Subcutaneous abdominal adipose tissue (tissue), 5 donors: ENCODE measurements at regions not wholly inside any gene's neighbourhood (a gene's known extent, or its start where the extent isn't known, plus 50 kb on each side); places are given as distances from the start of the nearest gene placed in this dataset.
"Not testable (repeated sequence)": the region's sequence is repeated elsewhere in the genome, so short reads cannot be mapped to it uniquely, and the experiment has no call there.

ENCODE experiments used
- H3K27ac ChIP-seq: one replicate; pipeline ENCODE4 v1.7.0; 2013; ENCODE audit warnings: low read depth, mild to moderate bottlenecking, inconsistent platforms, low read length, moderate library complexity
- H3K27me3 ChIP-seq, 5 donors: one replicate each; pipeline ENCODE4 v1.7.0; 2013; ENCODE audit warnings: low read length in 5 of 5, inconsistent platforms in 1 of 5; ENCODE audit not compliant: control insufficient read depth in 5 of 5, insufficient read depth in 4 of 5
- H3K36me3 ChIP-seq, 5 donors: one replicate each; pipeline ENCODE4 v1.7.0; 2013; ENCODE audit warnings: low read length in 5 of 5; ENCODE audit not compliant: control insufficient read depth in 5 of 5, insufficient read depth in 5 of 5
- H3K4me1 ChIP-seq, 5 donors: one replicate each; pipeline ENCODE4 v1.7.0; 2013; ENCODE audit warnings: low read length in 5 of 5, mild to moderate bottlenecking in 3 of 5, moderate library complexity in 1 of 5; ENCODE audit not compliant: control insufficient read depth in 5 of 5, insufficient read depth in 5 of 5
- H3K4me3 ChIP-seq, 5 donors: one replicate each; pipeline ENCODE4 v1.7.0; 2013; ENCODE audit warnings: low read length in 5 of 5, low read depth in 1 of 5
- H3K9ac ChIP-seq, 5 donors: one replicate each; pipeline ENCODE4 v1.7.0; 2013; ENCODE audit warnings: low read length in 5 of 5, mild to moderate bottlenecking in 4 of 5, moderate library complexity in 3 of 5
- H3K9me3 ChIP-seq, 5 donors: one replicate each; pipeline ENCODE4 v1.7.0; 2013; ENCODE audit warnings: low read length in 5 of 5; ENCODE audit not compliant: control insufficient read depth in 5 of 5
- donor health status: healthy.
- donor health status: healthy.
- donor health status: healthy.
- donor health status: healthy.
- donor health status: healthy.

DNA sequence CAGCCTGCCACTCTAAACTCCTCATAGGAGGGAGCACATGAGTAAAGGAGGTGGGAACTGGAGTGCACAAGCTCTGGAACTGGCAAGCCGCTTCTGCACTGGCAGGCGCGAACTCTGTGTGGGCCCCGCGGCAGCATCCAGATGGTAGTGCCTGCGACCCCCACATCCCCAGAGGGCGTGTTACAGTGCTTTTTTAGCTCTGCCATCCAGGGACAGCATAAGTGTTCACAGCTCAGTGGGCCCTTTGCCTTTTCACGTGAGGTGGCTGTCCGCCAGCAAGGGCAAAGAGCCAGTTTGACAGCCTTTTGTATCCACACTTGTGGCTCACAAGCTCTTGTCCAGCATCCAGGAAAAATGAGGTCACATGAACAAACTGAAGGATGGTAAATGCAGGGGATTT, 581.6 kb upstream of the DIAPH2 start:
- Histone ChIP-seq H3K4me1 (no peaks in the 10 kb centered on the region), H3K27ac (no peak overlapping the region), H3K9ac (no peak overlapping the region), H3K27me3 (no peaks in the 10 kb centered on the region), H3K4me3 (no peak overlapping the region), H3K36me3 (no peaks in the 10 kb centered on the region), H3K9me3 (peaks cover 0 to 6% (median 0%) of the 10 kb centered on the region in 5 donors)

- no peaks in the 10 kb centered on the region for H3K27me3 ChIP-seq
- no peaks in the 10 kb centered on the region for H3K4me1 ChIP-seq
- no peak overlapping the region for H3K9ac ChIP-seq
- no peaks in the 10 kb centered on the region for H3K36me3 ChIP-seq
- no peak overlapping the region for H3K4me3 ChIP-seq
- H3K9me3 ChIP-seq, result peaks cover 0 to 11% (median 2%) of the 10 kb centered on the region in 5 donors
- no peak overlapping the region for H3K27ac ChIP-seq
These were observed 572.0 kb upstream of the DIAPH2 start for GRCh38 chrX:96112689-96113088.

- H3K36me3 ChIP-seq, result no peaks in the 10 kb centered on the region
- peaks cover 0 to 2% (median 0%) of the 10 kb centered on the region in 5 donors for H3K27me3 ChIP-seq
- H3K9me3 ChIP-seq, result no peaks in the 10 kb centered on the region
- peaks cover 0 to 2% (median 0%) of the 10 kb centered on the region in 5 donors for H3K4me1 ChIP-seq
- no peak overlapping the region for H3K4me3 ChIP-seq
- no peak overlapping the region for H3K9ac ChIP-seq
- no peak overlapping the region for H3K27ac ChIP-seq
These were observed 558.5 kb upstream of the DIAPH2 start for GRCh38 chrX:96126182-96126581.

GRCh38 chrX:96128058-96128457, 556.6 kb upstream of the DIAPH2 start:
- H3K9me3 ChIP-seq, H3K9ac ChIP-seq, H3K36me3 ChIP-seq, H3K4me1 ChIP-seq, H3K27me3 ChIP-seq, H3K4me3 ChIP-seq, H3K27ac ChIP-seq: not testable (repeated sequence)

DNA sequence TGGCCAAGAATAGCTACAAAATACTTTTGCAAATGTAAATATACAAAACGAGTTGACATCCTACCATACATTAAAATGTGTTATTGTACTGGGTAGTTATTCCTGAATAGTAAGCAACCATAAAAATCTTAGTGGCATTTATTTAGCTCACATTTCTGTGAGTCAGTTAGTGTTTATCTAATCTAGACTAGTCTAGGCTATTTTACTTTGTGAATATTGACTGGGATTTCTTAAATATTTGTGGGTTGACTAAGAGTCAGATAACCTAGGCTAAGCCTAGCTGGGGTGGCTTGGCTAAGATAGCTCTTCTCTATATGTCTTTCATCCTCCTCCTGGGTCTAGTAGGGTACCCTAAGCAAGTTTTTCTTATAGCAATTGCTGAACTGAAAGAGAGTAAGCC, 543.8 kb upstream of the DIAPH2 start:
- H3K27me3 ChIP-seq, result peaks cover 0 to 3% (median 0%) of the 10 kb centered on the region in 5 donors
- H3K9me3 ChIP-seq, result no peaks in the 10 kb centered on the region
- H3K27ac ChIP-seq, result no peak overlapping the region
- H3K36me3 ChIP-seq, result no peaks in the 10 kb centered on the region
- H3K4me3 ChIP-seq, result no peak overlapping the region
- H3K4me1 ChIP-seq, result no peaks in the 10 kb centered on the region
- H3K9ac ChIP-seq, result no peak overlapping the region

DNA sequence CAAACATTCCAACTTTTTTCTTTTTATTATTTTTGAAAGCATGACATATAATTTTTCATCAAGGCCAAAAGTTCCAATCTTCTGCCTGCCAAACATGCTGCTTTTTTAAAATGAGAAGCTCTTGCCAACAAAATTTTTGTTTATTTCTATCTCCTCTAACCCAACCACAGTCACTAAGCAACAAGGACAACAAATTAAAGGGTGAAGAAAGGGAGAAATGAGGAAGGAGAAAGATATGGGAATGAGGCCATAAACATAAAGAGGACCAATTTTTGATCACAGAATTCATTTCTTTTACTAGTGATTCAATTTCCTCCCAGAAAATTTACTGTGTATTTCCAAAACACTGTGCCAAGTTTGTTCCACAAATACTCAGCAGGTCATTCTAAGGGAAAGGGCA, 537.0 kb upstream of the DIAPH2 start:
- H3K9me3 ChIP-seq, result peaks cover 4 to 14% (median 6%) of the 10 kb centered on the region in 5 donors
- peak overlapping the region; percentile 18 for H3K27ac ChIP-seq
- H3K4me3 ChIP-seq, result no peak overlapping the region
- peaks cover 0 to 3% (median 0%) of the 10 kb centered on the region in 5 donors for H3K4me1 ChIP-seq
- no peaks in the 10 kb centered on the region for H3K36me3 ChIP-seq
- H3K27me3 ChIP-seq, result no peaks in the 10 kb centered on the region
- no peak overlapping the region for H3K9ac ChIP-seq

GRCh38 chrX:96170626-96171025, 514.0 kb upstream of the DIAPH2 start:
- H3K4me3 ChIP-seq, result no peak overlapping the region
- H3K9ac ChIP-seq, result no peak overlapping the region
- no peaks in the 10 kb centered on the region for H3K9me3 ChIP-seq
- no peaks in the 10 kb centered on the region for H3K4me1 ChIP-seq
- no peaks in the 10 kb centered on the region for H3K27me3 ChIP-seq
- no peaks in the 10 kb centered on the region for H3K36me3 ChIP-seq
- no peak overlapping the region for H3K27ac ChIP-seq

- H3K9me3 ChIP-seq, result no peaks in the 10 kb centered on the region
- no peak overlapping the region for H3K9ac ChIP-seq
These were observed 507.7 kb upstream of the DIAPH2 start for GRCh38 chrX:96176921-96177320.

GRCh38 chrX:96181605-96182004, 503.0 kb upstream of the DIAPH2 start:
- H3K27me3 ChIP-seq, result peaks cover 0 to 2% (median 0%) of the 10 kb centered on the region in 5 donors
- no peak overlapping the region for H3K9ac ChIP-seq
- no peaks in the 10 kb centered on the region for H3K36me3 ChIP-seq
- no peaks in the 10 kb centered on the region for H3K4me1 ChIP-seq
- H3K27ac ChIP-seq, result no peak overlapping the region
- no peaks in the 10 kb centered on the region for H3K9me3 ChIP-seq
- no peak overlapping the region for H3K4me3 ChIP-seq

More at GRCh38 chrX:96176921-96177320, 507.7 kb upstream of the DIAPH2 start:
- Histone ChIP-seq H3K4me3 (no peak overlapping the region), H3K4me1 (no peaks in the 10 kb centered on the region), H3K27ac (no peak overlapping the region), H3K36me3 (no peaks in the 10 kb centered on the region), H3K27me3 (no peaks in the 10 kb centered on the region)

- H3K9ac ChIP-seq, result no peak overlapping the region
- H3K27ac ChIP-seq, result no peak overlapping the region
- H3K9me3 ChIP-seq, result no peaks in the 10 kb centered on the region
- H3K4me1 ChIP-seq, result no peaks in the 10 kb centered on the region
- H3K36me3 ChIP-seq, result no peaks in the 10 kb centered on the region
- H3K4me3 ChIP-seq, result no peak overlapping the region
- H3K27me3 ChIP-seq, result peaks cover 0 to 2% (median 0%) of the 10 kb centered on the region in 5 donors
These were observed 502.3 kb upstream of the DIAPH2 start for GRCh38 chrX:96182366-96182765.

DNA sequence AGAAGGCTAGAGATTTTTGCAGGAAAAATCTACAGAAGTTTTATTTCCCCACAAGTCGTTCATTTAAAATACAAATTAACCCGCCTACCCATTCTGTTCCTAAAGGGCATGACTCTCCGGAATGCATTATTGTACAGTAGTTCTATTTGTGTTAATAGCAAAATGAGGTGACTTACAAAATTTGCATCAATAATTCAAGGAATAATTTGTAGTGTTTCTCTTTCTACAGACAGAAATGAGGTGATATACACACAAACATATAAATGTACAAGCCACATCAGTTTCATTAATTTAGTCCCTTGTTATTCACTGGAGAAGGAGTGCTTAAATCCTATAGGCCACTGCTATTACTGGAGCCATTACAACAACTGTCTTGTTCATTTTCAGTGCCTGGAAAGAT, 501.3 kb upstream of the DIAPH2 start:
- H3K27me3 ChIP-seq, result peaks cover 0 to 2% (median 0%) of the 10 kb centered on the region in 5 donors
- H3K27ac ChIP-seq, result no peak overlapping the region
- H3K9ac ChIP-seq, result no peak overlapping the region
- no peaks in the 10 kb centered on the region for H3K36me3 ChIP-seq
- no peaks in the 10 kb centered on the region for H3K4me1 ChIP-seq
- H3K9me3 ChIP-seq, result no peaks in the 10 kb centered on the region
- H3K4me3 ChIP-seq, result no peak overlapping the region
